ENCODE measurements at regions not wholly inside any gene's neighbourhood (a gene's known extent, or its start where the extent isn't known, plus 50 kb on each side); places are given as distances from the start of the nearest gene placed in this dataset.
"Not testable (repeated sequence)": the region's sequence is repeated elsewhere in the genome, so short reads cannot be mapped to it uniquely, and the experiment has no call there.

DNA sequence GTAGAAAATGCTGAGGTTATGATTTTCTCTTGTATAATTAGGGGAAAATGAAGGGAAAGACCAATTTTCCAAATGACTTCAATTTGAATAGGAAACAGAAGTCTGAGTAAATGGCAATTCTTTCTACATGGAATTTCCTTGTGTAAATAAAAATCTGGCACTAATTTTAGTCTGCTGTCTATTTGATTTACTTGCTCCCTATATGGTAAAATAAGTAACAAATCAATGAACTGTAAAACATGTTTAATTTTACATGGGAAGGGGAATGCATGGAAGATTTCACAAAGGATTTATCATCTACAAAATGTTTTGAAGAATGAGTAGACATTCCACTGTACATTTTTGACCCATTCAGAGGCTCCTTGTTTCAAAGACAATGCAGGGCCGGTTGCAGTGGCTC lies 811.6 kb upstream of the GOT2 start:
- DNase-seq (ENCODE audit: low read depth in 3 of 3) = no peak

DNA sequence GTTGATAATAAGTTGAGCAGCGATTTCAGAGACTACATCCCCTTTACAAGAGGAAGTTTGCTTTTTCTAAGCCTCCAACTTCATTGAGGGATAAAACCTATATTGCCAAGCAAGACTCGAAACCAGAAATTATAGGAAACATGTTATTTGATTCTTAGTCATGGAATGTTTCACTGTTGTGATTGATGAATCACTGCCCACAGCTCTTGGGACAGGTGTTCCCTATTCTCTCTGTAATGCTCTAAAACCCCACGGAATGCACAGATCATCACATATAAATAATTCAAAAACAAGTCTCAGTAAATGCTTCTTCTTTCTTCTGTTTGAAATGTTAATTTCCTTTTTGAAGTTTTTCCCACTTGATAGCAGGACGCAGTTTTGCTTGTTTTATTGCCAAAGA lies 809.5 kb upstream of the GOT2 start:
- DNase-seq (ENCODE audit: low read depth in 3 of 3) = no peak

DNA sequence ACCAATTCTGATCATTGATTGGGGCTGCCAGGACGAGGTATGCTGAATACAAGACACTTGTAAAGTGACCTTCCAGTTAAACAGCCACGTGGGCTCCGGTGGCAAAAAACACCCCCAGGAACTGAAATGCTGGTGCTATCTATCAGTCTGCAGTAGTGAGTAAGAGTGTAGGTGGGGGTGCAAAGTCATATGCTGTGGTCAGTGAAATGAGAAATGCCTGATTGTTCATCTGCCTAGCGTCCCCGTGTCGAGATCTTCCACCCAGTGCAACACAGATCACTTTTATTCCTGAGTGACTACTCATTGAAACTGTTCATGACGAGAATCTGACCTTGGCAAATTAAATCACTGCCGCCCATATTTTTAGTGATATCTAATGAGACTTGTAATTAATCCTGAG lies 806.5 kb upstream of the GOT2 start:
- no peak for DNase-seq (ENCODE audit: low read depth in 3 of 3)

DNA sequence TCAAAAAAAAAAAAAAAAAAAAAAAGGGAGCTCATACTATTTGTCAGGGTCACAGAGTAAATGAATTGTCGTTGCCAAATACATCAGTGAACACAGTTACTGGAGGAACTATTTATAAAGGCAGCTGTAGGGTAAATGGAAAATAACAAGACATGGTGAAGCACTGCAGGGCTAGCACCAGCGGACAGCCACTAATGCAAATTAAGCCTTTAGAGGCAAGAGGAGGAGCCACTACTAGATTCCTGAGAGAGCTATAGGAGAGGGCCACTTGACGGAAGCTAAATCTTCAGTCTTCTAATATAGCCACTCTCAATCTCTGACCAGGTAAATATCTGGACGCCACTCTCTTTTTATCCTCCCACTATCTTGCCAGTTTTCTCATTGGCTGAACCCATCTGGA lies 801.2 kb upstream of the GOT2 start:
- DNase-seq (ENCODE audit: low read depth in 3 of 3) = no peak

DNA sequence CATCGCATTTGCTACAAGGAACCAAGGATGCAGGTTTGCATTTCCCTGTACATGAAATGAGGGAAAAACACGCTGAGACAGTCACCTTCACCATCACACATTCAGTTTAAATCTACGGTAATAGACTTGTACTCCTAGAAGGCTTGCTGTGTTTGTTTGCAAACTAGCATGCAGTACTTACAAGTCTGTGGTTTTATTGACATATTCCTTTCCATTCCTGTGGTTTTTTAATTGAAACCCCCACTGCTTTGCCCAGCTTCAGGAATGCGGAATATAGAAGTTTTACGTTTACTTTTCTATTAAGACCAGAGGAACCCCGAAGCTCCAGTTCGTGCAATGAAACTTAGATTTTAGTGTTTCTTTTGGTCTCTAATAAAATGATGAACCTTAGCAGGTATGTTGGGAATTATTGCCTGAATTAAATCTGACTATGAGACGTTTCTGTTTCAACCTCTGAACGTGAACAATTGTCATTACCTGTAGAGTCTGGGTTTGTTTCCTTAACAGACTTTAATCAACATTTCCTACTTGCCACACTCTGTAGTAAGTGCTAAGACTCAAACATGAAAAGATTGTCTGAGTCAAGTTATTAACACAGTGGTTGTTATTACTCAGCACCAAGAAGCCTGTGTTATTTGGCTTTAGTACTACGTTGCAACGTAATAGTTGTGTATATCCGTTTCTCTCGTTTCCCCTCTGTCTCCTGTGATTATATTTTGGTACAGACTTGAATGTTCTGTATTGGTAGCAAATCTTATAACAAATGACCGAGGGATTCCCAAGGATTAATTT lies 793.3 kb upstream of the GOT2 start:
- no peak for DNase-seq (ENCODE audit: low read depth in 3 of 3)

DNA sequence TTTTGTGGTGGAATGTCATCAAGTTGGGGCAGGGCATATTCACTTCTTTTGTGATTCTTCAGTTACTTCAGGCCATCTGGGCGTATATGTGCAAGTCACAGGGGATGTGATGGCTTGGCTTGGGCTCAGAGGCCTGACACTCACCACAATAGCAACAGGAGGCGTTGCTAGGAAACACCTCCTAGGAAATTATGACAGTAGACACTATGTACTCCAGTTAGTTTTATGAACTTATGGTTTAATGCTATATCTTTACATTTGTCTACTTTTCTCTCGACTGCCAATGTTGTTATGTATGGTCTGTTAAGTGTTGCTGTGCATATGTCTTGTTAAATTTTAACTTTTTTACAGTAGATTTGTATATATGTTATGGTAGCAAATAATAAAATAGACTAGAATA lies 788.7 kb upstream of the GOT2 start:
- no peak for DNase-seq (ENCODE audit: low read depth in 3 of 3)

DNA sequence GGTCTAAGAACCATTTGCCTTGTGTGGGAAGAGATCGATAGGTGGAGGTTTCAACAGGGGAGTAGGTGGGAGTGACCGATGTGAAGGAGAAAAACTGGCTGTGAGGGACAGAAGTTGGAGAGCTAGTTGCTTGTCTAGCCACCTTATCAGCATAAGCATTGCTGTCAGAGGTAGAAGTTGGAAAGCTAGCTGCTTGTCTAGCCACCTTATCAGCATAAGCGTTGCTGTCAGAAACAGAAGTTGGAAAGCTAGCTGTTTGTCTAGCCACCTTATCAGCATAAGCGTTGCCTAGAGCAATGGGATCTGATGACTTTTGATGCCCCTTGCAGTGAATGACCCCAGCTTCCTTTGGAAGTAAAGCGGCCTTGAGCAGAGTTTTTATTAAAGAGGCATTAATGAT lies 784.6 kb upstream of the GOT2 start:
- not testable (repeated sequence) for DNase-seq (ENCODE audit: low read depth in 3 of 3)

DNA sequence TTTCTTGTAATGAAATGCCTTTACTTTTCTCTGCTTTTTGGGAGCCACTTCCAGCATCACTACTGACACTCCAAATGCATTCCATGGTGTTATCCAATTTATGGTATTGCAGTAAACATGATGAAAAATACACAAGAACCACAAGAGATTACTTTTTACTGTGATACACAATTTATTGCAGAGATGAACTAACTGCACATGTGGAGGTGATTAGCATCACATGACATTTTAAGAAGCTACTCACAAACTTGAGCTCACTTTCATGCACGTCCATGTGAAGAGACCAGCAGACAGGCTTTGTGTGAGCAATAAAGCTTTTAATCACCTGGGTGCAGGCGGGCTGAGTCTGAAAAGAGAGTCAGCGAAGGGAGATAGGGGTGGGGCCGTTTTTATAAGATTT lies 780.5 kb upstream of the GOT2 start:
- DNase-seq (ENCODE audit: low read depth in 3 of 3) = no peak

DNA sequence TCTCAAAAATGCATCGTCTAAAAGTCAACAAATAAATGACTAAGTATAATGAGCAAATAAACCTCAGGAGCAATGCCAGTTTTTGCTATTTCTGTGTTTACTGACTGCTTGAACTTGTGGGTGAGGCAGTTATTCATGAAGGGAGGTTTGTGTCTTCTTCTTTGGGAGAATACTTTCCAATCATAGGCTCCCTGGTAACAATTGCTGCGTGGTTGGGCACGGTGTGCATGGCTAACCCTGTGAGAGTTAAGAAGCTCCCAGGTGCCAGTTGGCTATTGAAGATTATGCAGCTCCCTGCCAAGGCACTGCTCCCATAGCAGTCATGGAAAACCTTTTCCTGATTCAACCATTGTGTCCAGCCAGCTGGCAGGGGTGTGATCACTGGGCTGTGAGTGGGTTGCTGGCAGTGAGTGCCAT lies 775.9 kb upstream of the GOT2 start:
- no peak for DNase-seq (ENCODE audit: low read depth in 3 of 3)

DNA sequence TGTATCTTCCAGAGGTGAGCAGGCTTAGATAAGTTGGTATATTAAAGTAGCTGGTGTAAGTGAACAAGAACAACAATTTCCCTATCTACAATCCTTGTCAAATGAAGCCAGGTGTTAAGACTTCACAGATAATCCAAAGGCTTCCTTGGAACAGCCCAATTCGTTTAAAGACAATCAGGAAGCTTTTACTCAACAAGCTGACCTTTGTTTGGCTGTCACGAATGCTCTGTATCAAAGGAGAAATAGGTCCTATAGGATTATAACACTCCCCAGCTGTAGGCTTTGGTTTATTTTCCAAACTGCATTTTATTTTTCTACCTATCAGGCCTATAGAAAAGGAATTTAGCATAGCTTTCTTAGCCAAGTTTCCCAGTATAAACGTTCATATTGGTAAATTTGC lies 766.5 kb upstream of the GOT2 start:
- no peak for DNase-seq (ENCODE audit: low read depth in 3 of 3)

DNA sequence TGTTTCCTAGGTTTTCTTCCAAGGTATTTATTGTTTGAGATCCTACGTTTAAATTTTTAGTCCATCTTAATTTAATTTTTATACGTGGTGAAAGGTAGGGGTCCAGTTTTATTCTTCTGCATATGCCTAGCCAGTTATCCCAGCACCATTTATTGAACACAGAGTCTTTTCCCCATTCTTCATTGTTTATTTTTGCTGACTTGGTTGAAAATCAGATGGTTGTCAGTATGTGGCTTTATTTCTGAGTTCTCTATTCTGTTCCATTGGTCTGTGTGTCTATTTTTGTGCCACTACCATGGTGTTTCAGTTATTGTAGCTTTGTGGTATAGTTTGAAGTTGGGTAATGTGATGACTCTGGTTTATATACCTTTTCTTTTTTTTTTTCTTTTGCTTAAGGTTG lies 753.0 kb upstream of the GOT2 start:
- DNase-seq (ENCODE audit: low read depth in 3 of 3) = no peak

DNA sequence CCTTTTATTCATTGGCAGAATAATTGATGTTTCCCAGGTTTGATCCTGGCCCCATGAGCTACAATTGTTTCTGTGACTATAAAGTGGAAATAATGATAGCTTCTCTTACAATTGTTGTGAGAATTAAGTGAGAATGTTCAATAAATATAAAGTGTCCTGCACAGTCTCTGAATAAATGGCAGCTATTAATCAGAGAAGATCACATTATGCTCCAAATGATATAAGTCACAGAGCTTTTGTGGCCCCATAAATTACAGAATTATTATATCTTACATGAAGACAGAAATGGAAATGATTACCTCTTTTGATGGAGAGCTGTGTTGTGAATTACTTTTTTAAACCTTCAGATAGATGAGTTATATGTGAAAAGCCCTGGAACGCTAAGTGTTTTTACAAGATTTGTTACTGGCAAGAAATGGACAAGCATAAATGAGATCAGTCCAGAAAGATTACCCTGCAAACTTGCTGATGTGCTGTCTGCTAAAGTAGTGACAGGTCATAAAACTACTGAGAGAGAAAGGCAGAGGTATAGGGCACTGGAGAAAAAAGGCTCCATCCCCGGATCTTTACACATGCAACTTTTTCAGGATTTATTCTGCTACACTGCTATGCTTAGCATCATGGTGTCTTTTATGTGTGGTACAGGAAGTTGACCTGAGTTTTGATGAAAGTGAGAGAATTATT lies 750.9 kb upstream of the GOT2 start:
- no peak for DNase-seq (ENCODE audit: low read depth in 3 of 3)

DNA sequence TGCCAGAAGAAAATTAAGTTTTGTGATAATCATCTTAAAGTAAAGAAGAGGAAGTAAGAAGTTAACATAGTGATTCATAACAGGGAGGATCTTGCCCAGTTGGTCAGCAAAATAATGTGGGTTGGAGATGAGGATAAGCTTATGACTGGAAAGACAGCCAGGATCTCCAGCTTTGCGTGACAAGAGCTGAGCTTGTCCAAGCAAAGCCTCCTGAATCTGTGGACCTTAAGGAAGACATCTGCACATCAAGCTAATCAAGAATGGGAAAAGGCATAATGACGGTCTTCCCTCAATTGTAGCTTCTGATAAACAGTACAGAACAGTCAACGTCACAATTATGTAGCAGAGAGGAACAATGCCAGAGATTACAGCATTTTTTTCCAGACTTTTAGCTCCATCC lies 744.7 kb upstream of the GOT2 start:
- no peak for DNase-seq (ENCODE audit: low read depth in 3 of 3)

DNA sequence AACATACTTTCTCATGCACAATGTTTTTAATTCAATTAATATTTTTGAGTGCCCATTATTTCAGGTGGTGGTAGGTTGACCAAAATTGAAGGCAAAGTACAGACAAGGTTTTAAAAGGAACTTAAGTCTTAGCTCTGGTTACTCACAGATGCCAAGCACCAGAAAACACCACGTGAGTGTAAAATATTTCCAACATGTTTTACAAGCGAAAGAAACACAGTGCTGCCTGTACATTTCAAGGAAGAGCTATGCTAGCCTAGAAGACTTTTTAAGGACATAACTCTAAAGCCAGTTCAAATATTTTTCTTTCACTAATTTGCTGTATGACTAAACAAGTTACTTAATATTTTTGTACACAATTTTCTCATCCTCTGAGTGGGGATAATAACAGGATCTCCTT lies 736.4 kb upstream of the GOT2 start:
- no peak for DNase-seq (ENCODE audit: low read depth in 3 of 3)

DNA sequence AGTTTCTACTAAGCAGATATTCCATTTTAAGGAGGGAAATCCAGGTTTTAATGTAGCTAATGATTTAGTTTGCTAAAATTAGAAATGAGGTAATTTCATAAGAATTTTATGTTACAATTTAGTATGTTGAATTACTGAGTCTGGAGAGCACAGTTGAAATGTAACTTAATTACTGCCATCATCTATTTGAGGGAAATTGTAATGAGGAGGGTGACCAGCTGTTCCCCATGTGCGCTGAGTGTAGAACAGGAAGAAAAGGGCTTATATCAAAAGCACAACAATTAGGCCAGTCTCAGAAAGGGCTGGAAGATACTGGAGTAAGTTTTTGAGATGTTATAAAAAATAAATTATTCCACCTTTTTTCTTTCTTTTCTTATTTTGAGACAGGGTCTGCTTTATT lies 735.1 kb upstream of the GOT2 start:
- no peak for DNase-seq (ENCODE audit: low read depth in 3 of 3)

DNA sequence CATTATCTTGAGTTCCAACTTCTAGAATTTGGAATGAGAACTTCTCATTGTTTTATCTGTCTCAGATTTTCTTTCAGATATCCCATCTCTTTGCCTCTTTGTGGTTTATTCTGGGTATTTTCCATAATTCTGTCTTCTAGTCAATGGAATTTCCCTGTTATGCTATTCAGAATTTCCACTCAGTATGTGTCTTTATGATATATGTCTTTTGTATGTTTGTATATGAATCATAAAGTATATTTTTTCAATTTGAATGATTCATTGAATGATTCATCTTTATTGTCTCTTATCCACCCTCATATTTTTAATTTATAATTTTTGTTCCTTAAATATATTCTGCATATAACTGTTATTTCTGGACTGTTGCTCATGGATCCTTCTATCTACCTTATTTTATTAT lies 729.7 kb upstream of the GOT2 start:
- no peak for DNase-seq (ENCODE audit: low read depth in 3 of 3)

DNA sequence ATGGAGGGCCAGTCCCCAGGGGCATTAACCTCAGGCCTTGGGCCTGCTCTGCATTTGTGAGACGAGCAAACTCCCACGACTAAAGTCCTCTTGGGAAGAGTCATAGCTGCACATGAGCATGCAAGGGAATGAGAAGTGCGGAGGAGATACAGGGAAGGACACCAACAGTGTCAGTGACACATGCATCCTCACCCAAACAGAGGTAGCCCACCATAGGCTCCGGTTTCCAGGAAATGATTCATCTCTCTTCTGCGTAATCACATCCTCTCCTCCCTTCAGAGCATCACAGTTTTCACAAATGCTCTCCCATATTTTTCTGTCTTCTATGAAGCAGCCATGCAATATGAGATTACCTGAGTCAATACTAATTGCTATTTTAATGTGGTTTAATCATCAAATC lies 725.7 kb upstream of the GOT2 start:
- DNase-seq (ENCODE audit: low read depth in 3 of 3) = no peak

DNA sequence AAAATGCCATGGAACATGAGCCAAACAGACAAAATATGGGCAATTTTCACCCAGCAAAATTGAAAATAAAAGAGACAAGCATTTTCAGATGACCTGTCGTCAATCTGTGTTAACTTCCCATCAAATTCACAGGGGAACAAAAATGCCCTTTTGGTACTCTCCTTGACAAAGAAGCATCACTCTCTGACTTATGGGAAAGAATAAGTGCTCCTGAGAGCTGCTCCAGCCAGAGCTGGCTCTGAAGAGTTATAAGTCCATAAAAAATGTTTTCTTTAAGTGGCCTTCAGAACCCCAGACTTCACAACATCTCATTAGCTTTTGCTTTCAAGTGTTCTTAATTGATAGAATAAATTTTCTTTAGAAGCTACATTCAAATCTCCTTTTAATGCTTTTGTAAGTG lies 721.4 kb upstream of the GOT2 start:
- no peak for DNase-seq (ENCODE audit: low read depth in 3 of 3)

DNA sequence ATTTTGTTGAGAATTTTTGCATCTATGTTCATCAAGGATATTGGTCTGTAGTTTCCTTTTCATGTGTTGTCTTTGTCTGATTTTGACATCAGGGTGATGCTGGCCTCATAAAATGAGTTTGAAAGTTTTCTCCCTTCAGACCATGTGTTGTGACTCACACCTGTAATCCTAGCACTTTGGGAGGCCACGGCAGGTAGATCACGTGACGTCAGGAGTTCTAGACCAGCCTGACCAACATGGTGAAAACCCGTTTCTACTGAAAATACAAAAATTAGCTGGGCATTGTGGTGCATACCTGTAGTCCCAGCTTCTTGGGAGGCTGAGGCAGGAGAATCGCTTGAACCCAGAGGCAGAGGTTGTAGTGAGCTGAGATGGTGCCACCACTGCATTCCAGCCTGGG lies 716.4 kb upstream of the GOT2 start:
- not testable (repeated sequence) for DNase-seq (ENCODE audit: low read depth in 3 of 3)

DNA sequence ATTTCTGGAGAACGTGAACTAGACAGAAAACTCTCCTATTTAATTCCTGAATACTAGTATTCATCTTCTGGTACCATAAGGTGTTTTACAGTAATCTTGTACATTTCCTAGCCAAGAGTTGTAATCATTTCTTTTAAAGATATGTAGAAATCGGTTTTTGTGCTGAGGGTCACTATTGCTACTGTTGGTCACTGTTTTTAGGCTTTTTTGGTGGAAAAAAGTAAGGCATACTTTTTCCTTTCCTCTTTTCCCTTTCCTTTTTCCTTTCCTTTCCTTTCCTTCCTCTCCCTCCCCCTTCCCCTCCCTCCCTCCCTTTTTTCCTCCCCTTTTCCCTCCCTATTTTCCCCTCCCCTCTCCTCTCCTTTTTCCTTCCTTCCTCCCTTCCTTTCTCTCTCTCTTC lies 706.4 kb upstream of the GOT2 start:
- DNase-seq (ENCODE audit: low read depth in 3 of 3) = no peak

DNA sequence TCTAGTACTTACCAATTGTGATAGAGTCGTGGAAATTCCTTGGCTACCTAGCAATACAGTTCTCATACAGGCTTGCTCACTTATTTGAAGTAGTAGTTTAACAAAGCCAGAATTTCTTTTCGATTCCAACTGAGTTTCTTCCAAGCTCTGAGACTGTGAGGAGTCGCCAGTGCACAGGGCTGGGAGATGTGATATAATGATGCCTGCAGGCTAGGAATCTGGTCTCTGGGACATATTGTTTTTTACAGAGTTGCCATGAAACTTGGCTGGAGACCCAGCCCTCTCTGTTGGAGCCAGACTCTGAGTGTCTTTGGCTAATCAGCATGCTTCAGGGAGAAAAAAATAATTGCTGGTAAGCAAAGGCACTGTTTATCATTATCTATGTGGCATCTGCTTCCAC lies 698.8 kb upstream of the GOT2 start:
- no peak for DNase-seq (ENCODE audit: low read depth in 3 of 3)

DNA sequence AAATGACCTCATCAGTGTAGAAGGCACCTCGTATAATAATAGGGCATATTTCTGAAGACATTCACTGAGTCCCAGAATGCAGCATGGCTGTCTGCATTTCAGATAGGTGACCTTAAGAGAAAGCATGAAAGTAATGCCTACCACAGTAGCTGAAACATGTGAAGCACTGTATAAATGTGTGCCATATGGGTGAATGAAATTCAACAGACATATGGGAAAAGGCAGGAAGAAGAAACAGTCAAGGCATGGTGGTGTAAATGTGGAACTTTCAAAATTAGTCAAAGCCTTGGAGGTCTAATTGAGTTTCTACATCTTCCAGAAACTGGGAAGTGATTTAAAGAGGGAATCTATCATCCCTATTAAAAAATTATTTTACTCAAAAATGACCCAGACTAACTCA lies 698.2 kb upstream of the GOT2 start:
- no peak for DNase-seq (ENCODE audit: low read depth in 3 of 3)

DNA sequence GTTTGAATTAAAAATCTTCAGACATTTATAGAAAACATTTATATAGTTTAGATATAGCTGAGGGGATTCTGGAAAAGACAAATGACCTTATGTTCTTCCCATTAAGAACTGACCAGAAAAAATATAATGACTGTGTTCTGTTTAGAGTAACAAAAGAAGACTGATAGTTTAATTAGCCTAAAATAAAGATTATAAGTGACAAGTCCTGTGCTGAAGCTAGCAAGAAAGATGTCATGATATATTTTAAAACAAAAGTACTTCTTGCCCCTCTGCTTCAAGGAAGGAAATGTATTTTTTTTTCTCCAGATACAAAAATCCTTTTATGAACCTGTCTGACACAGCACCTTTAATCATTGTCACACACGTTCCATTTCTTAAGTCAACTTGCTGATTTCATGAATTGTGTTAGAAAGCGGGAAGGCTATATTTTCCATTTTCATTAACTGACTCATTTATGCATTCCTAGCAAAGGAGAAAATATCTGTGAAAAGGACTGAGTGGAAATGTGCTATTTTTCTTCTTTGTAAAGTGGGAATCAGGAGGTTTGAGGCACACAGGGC lies 690.7 kb upstream of the GOT2 start:
- no peak for DNase-seq (ENCODE audit: low read depth in 3 of 3)

Data from stimulated activated CD4-positive, alpha-beta T cell treated with anti-CD3 and anti-CD28 coated beads, TNF-alpha, amount 100 ng/mL, for 48 hours (primary cell).